ENCODE measurements at regions not wholly inside any gene's neighbourhood (a gene's known extent, or its start where the extent isn't known, plus 50 kb on each side); places are given as distances from the start of the nearest gene placed in this dataset.

GRCh38 chr7:81628951-81629350, 140.9 kb downstream of the HGF start:
- H3K36me3 ChIP-seq (ENCODE audit: insufficient read depth) = no peaks in the 10 kb centered on the region
- H4K20me1 ChIP-seq (ENCODE audit: insufficient read depth) = no peaks in the 10 kb centered on the region
- no peak overlapping the region for H3K4me3 ChIP-seq (IDR thresholded peaks at IDR 0.05; ENCODE audit: insufficient read depth, low read depth, low read length)
- peak overlapping the region; percentile 69; the same call in 1 of the 2 replicates for H3K27ac ChIP-seq
- H3K79me2 ChIP-seq (ENCODE audit: insufficient read depth, low read depth) = no peaks in the 10 kb centered on the region
- H3K9ac ChIP-seq = 0 out of 2 replicates have a peak overlapping the region, but pooled peaks have one; percentile 3
- TF ChIP-seq CTCF (conservative IDR thresholded peaks at IDR 0.05; ENCODE audit: low read depth, low read length) = no peak
- H2AFZ ChIP-seq (ENCODE audit: low read depth) = no peak overlapping the region
- H3K4me1 ChIP-seq (ENCODE audit: low read depth, poor library complexity, severe bottlenecking) = peaks cover 94% of the 10 kb centered on the region
- no peaks in the 10 kb centered on the region for H3K27me3 ChIP-seq (ENCODE audit: insufficient read depth, low read depth)
- peak overlapping the region; percentile 50 for H3K4me2 ChIP-seq

GRCh38 chr7:81627536-81628287, 142.1 kb downstream of the HGF start:
- H3K4me2 ChIP-seq = peak overlapping the region; percentile 50
- no peaks in the 10 kb centered on the region for H4K20me1 ChIP-seq (ENCODE audit: insufficient read depth)
- H3K27me3 ChIP-seq (ENCODE audit: insufficient read depth, low read depth) = no peaks in the 10 kb centered on the region
- no peak for TF ChIP-seq CTCF (conservative IDR thresholded peaks at IDR 0.05; ENCODE audit: low read depth, low read length)
- H3K4me3 ChIP-seq (IDR thresholded peaks at IDR 0.05; ENCODE audit: insufficient read depth, low read depth, low read length) = no peak overlapping the region
- no peak overlapping the region for H2AFZ ChIP-seq (ENCODE audit: low read depth)
- H3K79me2 ChIP-seq (ENCODE audit: insufficient read depth, low read depth) = no peaks in the 10 kb centered on the region
- no peak overlapping the region for H3K27ac ChIP-seq
- H3K4me1 ChIP-seq (ENCODE audit: low read depth, poor library complexity, severe bottlenecking) = peaks cover 94% of the 10 kb centered on the region
- no peaks in the 10 kb centered on the region for H3K36me3 ChIP-seq (ENCODE audit: insufficient read depth)
- H3K9ac ChIP-seq = no peak overlapping the region

GRCh38 chr7:81626008-81626407, 143.8 kb downstream of the HGF start:
- no peak for TF ChIP-seq CTCF (conservative IDR thresholded peaks at IDR 0.05; ENCODE audit: low read depth, low read length)
- Histone ChIP-seq H3K79me2 (ENCODE audit: insufficient read depth, low read depth) (no peaks in the 10 kb centered on the region), H3K4me2 (peak overlapping the region; percentile 46), H3K27me3 (ENCODE audit: insufficient read depth, low read depth) (no peaks in the 10 kb centered on the region), H3K27ac (peak overlapping the region; percentile 65), H3K9ac (no peak overlapping the region), H3K36me3 (ENCODE audit: insufficient read depth) (no peaks in the 10 kb centered on the region), H3K4me1 (ENCODE audit: low read depth, poor library complexity, severe bottlenecking) (peaks cover 94% of the 10 kb centered on the region), H4K20me1 (ENCODE audit: insufficient read depth) (no peaks in the 10 kb centered on the region), H2AFZ (ENCODE audit: low read depth) (peak overlapping the region; percentile 27), H3K4me3 (IDR thresholded peaks at IDR 0.05; ENCODE audit: insufficient read depth, low read depth, low read length) (no peak overlapping the region)

- Histone ChIP-seq H2AFZ (ENCODE audit: low read depth) (peak overlapping the region; percentile 27), H4K20me1 (ENCODE audit: insufficient read depth) (no peaks in the 10 kb centered on the region), H3K4me1 (ENCODE audit: low read depth, poor library complexity, severe bottlenecking) (peaks cover 85% of the 10 kb centered on the region), H3K4me2 (peak overlapping the region; percentile 46), H3K79me2 (ENCODE audit: insufficient read depth, low read depth) (no peaks in the 10 kb centered on the region), H3K27ac (peak overlapping the region; percentile 65), H3K4me3 (IDR thresholded peaks at IDR 0.05; ENCODE audit: insufficient read depth, low read depth, low read length) (no peak overlapping the region), H3K36me3 (ENCODE audit: insufficient read depth) (no peaks in the 10 kb centered on the region), H3K27me3 (ENCODE audit: insufficient read depth, low read depth) (no peaks in the 10 kb centered on the region), H3K9ac (peak overlapping the region; percentile 10; the same call in 1 of the 2 replicates)
- no peak for TF ChIP-seq CTCF (conservative IDR thresholded peaks at IDR 0.05; ENCODE audit: low read depth, low read length)
Measured at GRCh38 chr7:81624650-81625631, 144.9 kb downstream of the HGF start.

Measured in KMS-11 (cell line).